ENCODE measurements at regions not wholly inside any gene's neighbourhood (a gene's known extent, or its start where the extent isn't known, plus 50 kb on each side); places are given as distances from the start of the nearest gene placed in this dataset.

- TF ChIP-seq CTCF (IDR thresholded peaks at IDR 0.05): no peak
- Histone ChIP-seq H3K4me3 (ENCODE audit: low read depth in 1 of 2, low read length in 1 of 2) (no peak overlapping the region), H3K4me1 (ENCODE audit: control insufficient read depth in 1 of 2, insufficient read depth in 1 of 2, low read depth in 1 of 2, low read length in 1 of 2) (no peaks in the 10 kb centered on the region), H3K27ac (no peak overlapping the region), H3K9me3 (no peaks in the 10 kb centered on the region), H3K27me3 (no peaks in the 10 kb centered on the region), H3K36me3 (no peaks in the 10 kb centered on the region)
Observed at GRCh38 chr16:17775061-17775460, 304.3 kb upstream of the XYLT1 start.

GRCh38 chr16:17773698-17774101, 302.9 kb upstream of the XYLT1 start:
- Histone ChIP-seq H3K27me3 (no peaks in the 10 kb centered on the region), H3K9me3 (no peaks in the 10 kb centered on the region), H3K27ac (no peak overlapping the region), H3K4me3 (ENCODE audit: low read depth in 1 of 2, low read length in 1 of 2) (no peak overlapping the region), H3K4me1 (ENCODE audit: control insufficient read depth in 1 of 2, insufficient read depth in 1 of 2, low read depth in 1 of 2, low read length in 1 of 2) (no peaks in the 10 kb centered on the region), H3K36me3 (no peaks in the 10 kb centered on the region)
- no peak for TF ChIP-seq CTCF (IDR thresholded peaks at IDR 0.05)

GRCh38 chr16:17770104-17770503, 299.3 kb upstream of the XYLT1 start:
- H3K27me3 ChIP-seq: no peaks in the 10 kb centered on the region
- H3K4me1 ChIP-seq (ENCODE audit: control insufficient read depth in 1 of 2, insufficient read depth in 1 of 2, low read depth in 1 of 2, low read length in 1 of 2): no peaks in the 10 kb centered on the region
- H3K36me3 ChIP-seq: no peaks in the 10 kb centered on the region
- TF ChIP-seq CTCF (IDR thresholded peaks at IDR 0.05): no peak
- H3K4me3 ChIP-seq (ENCODE audit: low read depth in 1 of 2, low read length in 1 of 2): no peak overlapping the region
- H3K9me3 ChIP-seq: no peaks in the 10 kb centered on the region
- H3K27ac ChIP-seq: no peak overlapping the region

GRCh38 chr16:17769065-17769464, 298.3 kb upstream of the XYLT1 start:
- no peaks in the 10 kb centered on the region for H3K9me3 ChIP-seq
- no peaks in the 10 kb centered on the region for H3K27me3 ChIP-seq
- H3K27ac ChIP-seq: no peak overlapping the region
- H3K36me3 ChIP-seq: no peaks in the 10 kb centered on the region
- no peak overlapping the region for H3K4me3 ChIP-seq (ENCODE audit: low read depth in 1 of 2, low read length in 1 of 2)
- H3K4me1 ChIP-seq (ENCODE audit: control insufficient read depth in 1 of 2, insufficient read depth in 1 of 2, low read depth in 1 of 2, low read length in 1 of 2): no peaks in the 10 kb centered on the region
- no peak for TF ChIP-seq CTCF (IDR thresholded peaks at IDR 0.05)

GRCh38 chr16:17768257-17768656, 297.5 kb upstream of the XYLT1 start:
- Histone ChIP-seq H3K4me3 (ENCODE audit: low read depth in 1 of 2, low read length in 1 of 2) (no peak overlapping the region), H3K36me3 (no peaks in the 10 kb centered on the region), H3K4me1 (ENCODE audit: control insufficient read depth in 1 of 2, insufficient read depth in 1 of 2, low read depth in 1 of 2, low read length in 1 of 2) (no peaks in the 10 kb centered on the region), H3K27ac (no peak overlapping the region), H3K9me3 (no peaks in the 10 kb centered on the region), H3K27me3 (no peaks in the 10 kb centered on the region)
- TF ChIP-seq CTCF (IDR thresholded peaks at IDR 0.05): no peak

- H3K4me3 ChIP-seq (ENCODE audit: low read depth in 1 of 2, low read length in 1 of 2): no peak overlapping the region
- H3K36me3 ChIP-seq: no peaks in the 10 kb centered on the region
- H3K4me1 ChIP-seq (ENCODE audit: control insufficient read depth in 1 of 2, insufficient read depth in 1 of 2, low read depth in 1 of 2, low read length in 1 of 2): no peaks in the 10 kb centered on the region
- TF ChIP-seq CTCF (IDR thresholded peaks at IDR 0.05): no peak
- no peak overlapping the region for H3K27ac ChIP-seq
- no peaks in the 10 kb centered on the region for H3K27me3 ChIP-seq
- no peaks in the 10 kb centered on the region for H3K9me3 ChIP-seq
Observed at GRCh38 chr16:17766012-17766411, 295.3 kb upstream of the XYLT1 start.

Measured in neutrophil (primary cell).